GM18951 (cell line): ENCODE measurements at regions not wholly inside any gene's neighbourhood (a gene's known extent, or its start where the extent isn't known, plus 50 kb on each side); places are given as distances from the start of the nearest gene placed in this dataset.

Experiments used
- POLR2A ChIP-seq: IDR thresholded peaks from 4 replicates; pipeline ENCODE4 v1.6.1; 2011; ENCODE audit warnings: mild to moderate bottlenecking; ENCODE audit not compliant: insufficient read length, insufficient read depth; ENCODE audit errors: extremely low read depth
- in situ Hi-C: fragments of 300-500 bp; cut with MboI; formaldehyde crosslinking; loops from one replicate; pipeline ENCODE4 v1.12.0; 2022; ENCODE audit warnings: low sequenced_read_pairs, mixed read lengths, inconsistent platforms; ENCODE audit not compliant: unreplicated experiment

- in situ Hi-C loops: no loop called here
- no peak for TF ChIP-seq POLR2A
Observed at GRCh38 chr18:73249030-73249429, 381.2 kb upstream of the NETO1 start.

- in situ Hi-C loops: no loop called here
- no peak for TF ChIP-seq POLR2A
Observed at GRCh38 chr18:73246763-73247162, 379.0 kb upstream of the NETO1 start.

- no peak for TF ChIP-seq POLR2A
- in situ Hi-C loops: no loop called here
Observed at GRCh38 chr18:73245345-73245744, 377.6 kb upstream of the NETO1 start.

- TF ChIP-seq POLR2A: no peak
- in situ Hi-C loops: no loop called here
Observed at GRCh38 chr18:73244401-73244800, 376.6 kb upstream of the NETO1 start.

GRCh38 chr18:73240899-73241298, 373.1 kb upstream of the NETO1 start:
- TF ChIP-seq POLR2A: no peak
- in situ Hi-C loops: no loop called here

GRCh38 chr18:73235921-73236320, 368.1 kb upstream of the NETO1 start:
- TF ChIP-seq POLR2A: no peak
- in situ Hi-C loops: no loop called here

GRCh38 chr18:73235491-73235890, 367.7 kb upstream of the NETO1 start:
- in situ Hi-C loops: no loop called here
- TF ChIP-seq POLR2A: no peak

- in situ Hi-C loops: no loop called here
- no peak for TF ChIP-seq POLR2A
Observed at GRCh38 chr18:73232933-73233332, 365.1 kb upstream of the NETO1 start.

- in situ Hi-C loops: no loop called here
- TF ChIP-seq POLR2A: no peak
Observed at GRCh38 chr18:73220663-73221062, 352.9 kb upstream of the NETO1 start.

GRCh38 chr18:73218293-73218692, 350.5 kb upstream of the NETO1 start:
- TF ChIP-seq POLR2A: no peak
- in situ Hi-C loops: no loop called here

- TF ChIP-seq POLR2A: no peak
- in situ Hi-C loops: no loop called here
Observed at GRCh38 chr18:73214970-73215369, 347.2 kb upstream of the NETO1 start.

GRCh38 chr18:73212442-73212841, 344.7 kb upstream of the NETO1 start:
- TF ChIP-seq POLR2A: no peak
- in situ Hi-C loops: no loop called here

GRCh38 chr18:73201940-73202339, 334.2 kb upstream of the NETO1 start:
- in situ Hi-C loops: no loop called here
- TF ChIP-seq POLR2A: no peak

GRCh38 chr18:73199151-73199550, 331.4 kb upstream of the NETO1 start:
- TF ChIP-seq POLR2A: no peak
- in situ Hi-C loops: no loop called here

GRCh38 chr18:73189718-73190117, 321.9 kb upstream of the NETO1 start:
- in situ Hi-C loops: no loop called here

More at GRCh38 chr18:73189718-73190117, 321.9 kb upstream of the NETO1 start:
- no peak for TF ChIP-seq POLR2A
